GM19238 (cell line): ENCODE measurements at regions not wholly inside any gene's neighbourhood (a gene's known extent, or its start where the extent isn't known, plus 50 kb on each side); places are given as distances from the start of the nearest gene placed in this dataset.
A peak's percentile ranks its signal among the peaks of the same experiment; 100 is the strongest.

Source experiments
- DNase-seq: peaks from one replicate; pipeline ENCODE4 v3.0.0; 2011; ENCODE audit warnings: low spot score; ENCODE audit not compliant: insufficient read length

DNA sequence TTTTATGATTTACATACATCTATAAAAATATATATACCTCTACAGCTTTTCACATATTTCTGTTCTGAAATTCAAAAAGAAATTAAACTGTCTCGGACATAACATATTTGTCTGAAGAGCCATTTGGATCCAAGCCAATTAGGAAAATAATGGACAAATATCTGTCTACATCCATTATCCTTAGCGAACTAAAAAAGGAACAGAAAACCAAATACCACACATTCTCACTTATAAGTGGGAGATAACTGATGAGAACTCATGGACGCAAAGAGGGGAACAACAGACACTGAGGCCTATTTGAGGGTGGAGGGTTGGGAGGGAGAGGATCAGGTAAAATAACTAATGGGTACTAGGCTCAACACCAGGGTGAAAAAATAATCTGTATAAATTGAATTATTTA, 829.4 kb upstream of the ALCAM start:
- DNase-seq, result no peak

DNA sequence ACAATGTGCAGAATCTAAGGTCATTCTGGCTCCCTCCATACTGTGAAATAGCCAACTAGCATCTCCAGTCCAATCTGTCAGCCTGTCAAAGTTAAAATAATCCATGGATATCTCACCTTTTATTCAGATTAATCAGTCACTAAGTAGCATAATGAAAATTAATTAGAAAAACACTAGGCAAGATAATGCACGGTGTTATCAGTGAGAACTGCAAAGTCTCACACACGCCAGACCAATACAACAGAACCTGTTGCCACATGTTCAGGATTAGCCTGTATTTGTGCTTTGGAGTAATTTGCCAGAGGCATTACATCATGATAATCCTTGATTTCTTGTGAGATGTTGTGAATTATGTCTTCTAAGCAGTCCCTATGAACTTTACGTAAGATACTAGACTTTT, 820.4 kb upstream of the ALCAM start:
- no peak for DNase-seq

DNA sequence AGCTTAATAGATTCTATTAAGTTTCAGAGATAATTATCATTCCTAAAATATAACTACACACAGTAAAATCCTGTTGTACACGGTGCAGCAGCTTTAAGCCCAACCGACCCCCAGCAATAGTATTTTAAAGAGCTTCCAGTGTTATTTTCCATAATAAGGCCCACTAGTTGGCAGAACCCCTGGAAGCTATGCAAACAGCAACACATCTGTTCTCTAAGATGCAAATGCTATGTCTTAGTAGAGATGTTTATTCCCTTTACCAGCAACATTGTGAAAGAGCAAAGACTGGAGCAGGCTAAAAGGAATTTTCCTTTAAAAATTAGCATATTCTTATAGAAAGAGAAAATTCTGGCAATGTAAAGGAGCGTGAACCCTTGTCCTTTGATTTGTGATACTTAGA, 819.7 kb upstream of the ALCAM start:
- no peak for DNase-seq

DNA sequence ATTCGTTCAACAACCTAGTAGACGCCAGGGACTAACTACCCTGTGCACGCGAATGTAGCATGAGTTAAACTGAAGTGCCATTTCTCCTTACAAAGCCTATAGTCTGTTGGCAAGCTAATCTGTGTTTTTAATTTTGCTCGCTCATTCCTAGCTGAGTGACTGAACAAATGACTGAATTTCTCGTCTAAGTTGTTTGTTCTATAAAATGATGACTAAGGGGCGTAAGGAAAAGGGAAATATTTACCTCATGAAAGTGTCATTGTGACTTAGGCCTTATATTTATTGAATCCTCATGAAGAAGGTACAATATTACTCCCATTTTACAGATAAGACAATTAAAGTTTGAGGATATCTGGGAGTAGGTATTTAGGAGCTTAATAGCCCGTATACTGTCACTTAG, 818.3 kb upstream of the ALCAM start:
- DNase-seq, result no peak

DNA sequence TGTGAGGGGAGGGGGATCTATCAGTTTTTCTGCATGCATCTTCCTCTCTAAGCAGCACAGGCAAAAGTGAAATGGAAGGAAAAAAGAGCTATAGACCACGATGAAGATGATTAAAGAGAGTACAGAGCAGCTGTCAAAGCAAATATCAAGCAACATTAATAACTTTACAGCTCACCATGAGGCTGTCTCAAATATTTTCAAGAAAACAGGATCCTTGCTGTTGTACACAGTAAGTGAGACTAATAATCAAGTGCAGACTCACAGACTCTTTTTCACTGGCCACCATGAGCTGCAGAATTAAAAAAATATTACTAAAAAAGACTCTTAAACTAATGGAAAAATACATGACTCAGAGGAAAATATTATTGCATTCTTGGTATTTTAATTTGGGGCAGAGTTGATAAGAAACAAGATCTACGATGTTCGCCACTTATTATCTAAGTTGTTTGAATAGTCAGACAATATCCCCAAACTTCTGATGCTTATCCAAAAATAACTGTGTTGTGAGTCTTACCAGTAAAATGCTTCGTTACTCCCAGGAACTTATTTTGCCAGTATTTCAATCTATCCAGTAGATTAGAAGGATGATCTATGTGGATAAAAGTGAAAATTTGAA, 817.5 kb upstream of the ALCAM start:
- no peak for DNase-seq

DNA sequence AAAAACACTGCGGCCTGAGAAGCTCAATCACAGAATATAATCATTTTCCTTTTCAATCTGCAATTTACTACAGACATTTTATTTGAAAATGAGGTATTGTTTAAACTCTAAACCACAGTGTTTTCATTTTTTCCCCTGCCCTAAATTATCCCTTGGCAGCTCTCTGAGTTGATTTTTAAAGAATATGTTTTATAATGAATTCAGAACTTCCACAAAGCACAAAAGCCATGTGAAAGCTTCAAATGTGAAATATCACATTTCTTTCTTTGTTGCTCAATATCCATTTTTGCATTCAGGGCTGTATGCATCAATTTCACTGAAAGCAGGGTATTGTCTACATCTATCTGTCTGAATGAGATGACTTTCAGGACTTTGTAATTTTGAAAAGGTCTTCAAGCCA, 813.6 kb upstream of the ALCAM start:
- no peak for DNase-seq

DNA sequence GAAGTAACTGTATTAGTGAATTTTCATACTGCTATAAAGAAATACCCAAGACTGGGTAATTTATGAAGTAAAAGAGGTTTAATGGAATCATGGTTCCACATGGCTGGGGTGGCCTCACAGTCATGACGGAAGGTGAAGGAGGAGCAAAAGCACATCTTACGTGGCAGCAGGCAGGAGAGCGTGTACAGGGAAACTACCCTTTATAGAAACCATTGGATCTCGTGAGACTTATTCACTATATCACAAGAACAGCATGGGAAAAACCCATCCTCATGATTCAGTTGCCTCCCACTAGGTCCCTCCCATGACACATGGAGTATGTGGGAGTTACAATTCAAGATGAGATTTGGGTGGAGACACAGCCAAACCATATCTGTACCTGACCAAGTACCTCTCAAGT, 812.3 kb upstream of the ALCAM start:
- DNase-seq, result no peak

DNA sequence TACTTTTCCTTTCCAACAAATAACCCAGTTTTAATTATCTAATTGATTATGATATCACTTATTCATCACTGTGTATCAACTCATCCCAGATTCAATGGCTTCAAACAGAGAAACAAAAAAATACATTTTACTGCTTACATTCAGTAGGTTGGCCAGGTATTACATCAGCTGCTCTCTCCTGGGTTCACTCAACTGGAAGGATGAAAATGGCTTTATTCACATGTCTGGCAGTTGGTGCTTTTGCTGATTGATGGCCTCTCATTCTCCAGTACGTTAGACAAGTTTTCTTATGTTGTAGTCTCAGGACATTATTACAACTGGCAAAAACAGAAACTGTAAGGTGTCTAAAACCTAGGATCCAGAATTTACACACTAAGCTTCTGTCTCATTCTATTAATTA, 811.0 kb upstream of the ALCAM start:
- no peak for DNase-seq

DNA sequence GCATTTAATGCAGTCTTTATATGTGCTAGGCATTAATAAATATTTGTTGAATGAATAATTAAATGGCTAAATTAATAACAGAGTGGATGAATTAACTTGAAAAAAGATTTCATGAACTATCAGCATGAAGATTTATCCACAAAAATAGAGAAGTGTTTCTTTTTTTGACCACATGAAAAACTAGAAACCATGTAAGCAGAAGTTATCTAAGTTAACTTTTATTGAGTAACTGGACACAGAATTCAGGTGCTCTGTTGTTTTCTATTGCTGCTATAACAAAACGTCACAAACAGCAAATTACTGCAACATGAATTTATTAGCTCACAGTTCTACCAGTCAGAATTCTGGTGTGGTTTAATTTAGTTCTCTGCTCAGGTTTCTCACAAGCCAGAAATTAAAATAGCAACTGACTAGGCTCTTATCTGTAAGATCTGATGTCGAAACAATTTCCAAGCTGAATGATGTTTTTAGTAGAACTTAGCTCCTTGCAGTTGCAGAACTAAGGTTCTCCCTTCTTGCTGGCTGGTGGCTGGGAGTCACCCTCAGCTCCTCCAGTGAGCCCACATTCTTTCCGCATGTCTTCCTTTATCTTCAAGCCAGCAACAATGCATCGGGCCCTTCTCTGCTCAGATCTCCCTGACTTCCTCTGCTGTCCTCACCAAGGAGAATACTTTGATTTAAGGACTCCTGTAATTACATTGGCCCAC, 810.2 kb upstream of the ALCAM start:
- no peak for DNase-seq

DNA sequence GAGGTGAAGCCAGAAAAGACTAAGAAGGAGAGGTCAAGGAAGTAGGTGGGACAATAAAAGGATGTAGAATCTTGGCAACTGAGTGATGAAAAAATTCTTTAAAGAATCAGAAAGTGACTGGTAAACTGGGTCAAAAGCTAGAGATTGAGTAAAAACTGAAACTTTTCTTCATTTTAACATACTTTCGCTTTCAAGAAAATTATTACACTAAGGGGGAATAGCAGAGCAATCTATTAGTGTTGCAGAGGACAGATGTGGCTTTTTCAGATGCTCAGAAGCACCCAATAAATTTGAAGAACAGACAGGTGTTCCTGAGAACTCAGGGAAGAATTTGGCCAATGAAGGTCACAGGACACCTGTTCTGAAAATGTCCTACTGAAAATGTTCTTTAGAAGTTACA, 805.4 kb upstream of the ALCAM start:
- DNase-seq, result no peak

DNA sequence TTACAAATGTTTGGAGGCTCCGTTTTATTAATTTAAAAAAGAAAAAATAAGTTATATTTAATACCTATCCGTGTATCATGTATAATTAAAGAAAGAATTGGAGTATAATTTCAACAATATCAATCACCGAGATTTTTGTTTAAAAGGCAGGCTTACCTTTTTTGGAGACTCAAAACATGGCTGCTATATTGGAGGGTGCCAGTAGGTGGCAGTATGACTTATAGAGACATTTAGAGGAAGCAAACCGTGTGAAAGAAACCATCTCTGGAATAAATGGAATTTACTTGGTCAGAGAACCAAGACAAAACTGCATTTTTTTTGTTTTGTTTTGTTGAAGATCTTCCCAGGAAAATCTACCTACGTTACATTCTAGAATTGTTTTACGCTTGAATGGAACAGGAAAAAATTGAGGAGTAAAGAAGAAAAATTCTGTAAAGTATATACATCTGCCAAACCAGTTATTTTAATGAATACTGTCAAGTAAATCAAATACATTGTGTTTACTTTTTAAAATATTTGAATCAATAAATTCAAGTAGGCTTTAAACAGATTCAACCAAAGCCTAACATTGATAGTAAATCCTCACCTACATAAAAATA, 802.6 kb upstream of the ALCAM start:
- DNase-seq, result no peak

DNA sequence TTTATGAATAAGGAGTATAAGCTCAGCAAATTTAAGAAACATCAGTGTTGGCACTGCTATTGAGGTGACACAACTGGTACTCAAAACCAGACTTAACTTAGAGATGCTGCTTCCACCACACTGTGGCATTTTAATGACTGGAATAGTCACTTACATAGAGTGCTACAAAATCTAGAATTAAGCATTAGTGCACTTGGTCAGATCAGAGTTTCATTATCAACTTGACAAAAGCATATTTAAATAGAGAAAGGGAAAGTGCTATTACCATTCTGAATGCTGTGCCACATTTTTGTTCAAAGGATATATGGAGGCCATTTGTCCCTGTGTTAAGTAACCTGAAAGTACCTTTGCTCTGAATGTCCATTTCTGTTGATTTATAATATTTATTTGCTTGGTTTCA, 800.7 kb upstream of the ALCAM start:
- DNase-seq, result no peak

DNA sequence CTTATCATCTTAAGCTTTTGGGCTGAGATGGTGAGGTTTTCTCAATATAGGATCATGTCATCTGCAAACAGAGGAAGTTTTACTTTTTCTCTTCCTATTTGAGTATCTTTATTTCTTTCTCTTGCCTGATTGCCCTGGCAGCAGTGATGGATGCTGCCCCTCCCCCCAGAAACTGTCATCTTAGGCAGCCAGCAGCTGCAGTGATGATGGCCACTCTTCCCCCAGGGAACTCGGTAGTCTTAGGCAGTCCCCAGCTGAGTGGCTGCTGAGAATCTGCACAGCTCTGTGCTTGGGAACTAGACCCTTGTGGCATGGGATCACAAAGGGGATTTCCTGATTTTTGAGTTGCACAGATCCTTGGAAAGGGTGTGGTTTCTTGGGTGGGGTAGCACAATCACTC, 791.1 kb upstream of the ALCAM start:
- no peak for DNase-seq

DNA sequence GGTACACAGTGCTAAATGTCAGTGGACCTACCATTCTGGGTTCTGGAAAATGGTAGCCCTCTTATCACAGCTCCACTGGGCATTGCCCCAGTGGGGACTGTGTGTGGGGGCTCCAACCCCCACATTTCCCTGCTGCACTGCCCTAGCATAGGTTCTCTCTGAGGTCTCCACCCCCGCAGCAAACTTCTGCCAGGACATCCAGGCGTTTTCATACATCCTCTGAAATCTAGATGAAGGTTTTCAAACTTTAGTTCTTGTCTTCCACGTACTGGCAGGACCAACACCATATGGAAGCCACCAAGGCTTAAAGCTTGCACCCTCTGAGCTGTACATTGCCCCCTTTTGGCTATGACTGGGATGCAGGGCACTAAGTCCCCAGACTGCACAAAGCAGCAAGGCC, 788.2 kb upstream of the ALCAM start:
- no peak for DNase-seq

DNA sequence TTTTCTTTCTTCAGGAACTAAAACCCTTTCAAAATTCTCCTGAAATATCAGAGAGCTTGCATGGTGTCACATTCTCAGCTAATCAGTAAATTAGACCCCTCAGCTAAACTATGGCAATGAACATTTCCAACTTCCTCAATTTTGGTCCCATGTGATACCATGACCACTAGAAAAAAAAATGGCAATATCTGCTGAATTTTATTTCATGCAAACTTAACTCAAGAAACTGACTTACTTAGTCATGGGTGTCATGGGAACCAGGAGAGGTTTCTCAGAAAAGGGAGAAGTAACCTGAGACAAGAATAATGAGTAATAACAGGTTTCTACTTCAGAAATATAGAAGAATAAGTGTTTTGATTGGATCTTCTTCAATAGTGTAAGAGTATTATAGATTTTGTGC, 784.6 kb upstream of the ALCAM start:
- DNase-seq, result no peak

DNA sequence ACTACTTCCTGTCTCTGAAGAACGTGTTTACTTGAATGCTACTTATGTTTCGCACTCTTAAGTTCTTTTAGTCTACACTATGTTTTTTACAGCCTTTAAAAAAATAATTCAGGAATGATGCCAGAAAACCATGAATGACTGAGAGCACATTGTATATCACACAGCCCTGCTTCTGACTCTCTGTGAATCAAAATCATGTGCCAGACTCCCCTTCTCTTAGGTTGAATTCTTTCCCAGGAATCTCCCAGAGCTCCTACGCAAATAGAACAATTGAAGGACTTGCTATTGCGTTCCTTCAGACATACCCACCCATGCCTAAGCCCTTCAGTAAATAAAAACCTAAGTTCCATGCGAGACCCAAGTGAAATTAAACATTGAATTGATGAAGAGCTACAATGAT, 782.0 kb upstream of the ALCAM start:
- DNase-seq, result no peak

DNA sequence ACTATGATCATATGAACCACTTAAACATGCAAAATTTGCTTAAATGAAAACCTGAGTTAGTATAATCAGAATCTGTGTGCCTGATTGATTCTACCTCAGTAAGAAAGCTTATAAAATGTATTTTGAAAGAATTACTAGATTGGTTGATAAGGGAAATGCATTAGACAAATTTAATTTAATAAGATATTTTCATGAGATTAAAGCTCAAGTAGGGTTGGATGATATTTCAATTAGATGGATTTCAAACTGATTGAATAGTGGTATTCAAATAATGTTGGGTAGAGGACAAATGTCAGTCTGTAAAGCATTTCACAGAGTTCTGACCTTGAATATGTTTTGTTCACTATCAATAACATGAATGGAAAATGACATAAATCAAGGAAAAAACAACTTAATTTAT, 780.4 kb upstream of the ALCAM start:
- no peak for DNase-seq

DNA sequence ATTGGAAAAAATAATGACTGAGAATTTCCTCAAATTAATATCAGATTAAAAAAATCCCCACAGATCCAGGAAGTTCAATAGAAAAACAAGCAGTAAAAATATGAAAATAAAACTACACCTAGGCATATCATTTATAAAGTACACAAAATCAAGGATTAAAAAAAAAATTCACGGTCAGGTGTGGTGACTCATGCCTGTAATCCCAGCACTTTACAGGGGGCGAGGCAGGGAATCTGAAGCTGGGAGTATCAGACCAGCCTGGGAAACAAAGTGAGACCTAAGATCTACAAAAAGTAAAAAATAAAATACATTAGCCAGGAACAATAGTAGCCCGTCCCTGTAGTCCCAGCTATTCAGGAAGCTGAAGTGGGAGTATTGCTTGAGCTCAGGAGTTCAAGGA, 778.3 kb upstream of the ALCAM start:
- DNase-seq, result no peak

DNA sequence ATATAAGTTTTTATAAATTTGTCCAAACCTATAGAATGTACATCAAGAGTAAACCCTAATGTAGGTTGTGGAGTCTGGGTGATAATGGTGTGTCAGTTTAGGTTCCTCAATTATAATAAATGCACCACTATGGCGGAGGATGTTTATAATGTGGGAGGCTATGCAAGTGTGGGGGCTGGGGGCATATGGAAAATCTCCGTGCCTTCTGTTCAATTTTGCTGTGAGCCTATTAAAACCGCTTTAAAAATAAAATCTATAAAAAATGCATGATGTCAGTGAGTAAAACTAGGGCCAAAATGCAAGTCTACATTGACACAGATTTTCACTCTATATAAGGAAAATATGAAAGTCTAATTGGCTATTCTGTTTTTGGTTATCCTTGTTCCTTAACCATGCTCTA, 774.9 kb upstream of the ALCAM start:
- DNase-seq, result no peak

DNA sequence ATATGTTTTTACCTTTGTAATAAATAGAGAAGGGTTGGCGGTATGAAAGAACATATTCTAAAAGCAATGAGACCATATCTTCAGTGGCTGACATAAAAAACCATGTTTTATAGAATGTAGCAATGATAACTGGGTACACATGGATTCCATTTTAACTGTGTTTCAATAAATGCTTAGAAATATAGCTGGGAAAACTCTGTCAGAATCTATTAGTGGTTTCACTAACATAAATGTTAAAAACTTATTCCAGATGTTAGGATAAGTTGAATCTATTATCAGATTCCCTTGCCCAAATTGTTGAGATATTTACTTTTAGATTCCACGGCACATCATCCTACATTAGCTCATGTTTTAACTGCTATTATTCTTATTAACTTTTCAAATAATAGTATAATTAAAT, 772.2 kb upstream of the ALCAM start:
- DNase-seq, result no peak

DNA sequence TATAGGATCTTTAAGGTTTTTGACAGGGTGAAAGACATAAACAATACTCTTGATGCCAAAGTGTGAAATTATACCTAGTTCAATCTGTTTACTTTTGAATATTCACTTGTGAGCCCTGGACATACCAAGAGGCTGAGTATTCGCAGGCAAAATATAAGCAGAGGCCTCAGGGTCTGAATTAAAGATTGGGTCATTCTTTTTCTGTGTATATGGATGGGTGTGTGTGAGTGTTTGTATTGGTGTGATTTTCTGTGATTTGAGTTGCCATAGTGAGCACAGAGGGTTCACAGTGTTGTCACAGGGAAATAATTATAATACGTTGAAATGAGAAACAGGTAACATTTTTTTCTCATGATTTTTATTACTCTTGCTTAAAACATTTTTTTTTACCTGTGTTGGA, 770.7 kb upstream of the ALCAM start:
- DNase-seq, result no peak

DNA sequence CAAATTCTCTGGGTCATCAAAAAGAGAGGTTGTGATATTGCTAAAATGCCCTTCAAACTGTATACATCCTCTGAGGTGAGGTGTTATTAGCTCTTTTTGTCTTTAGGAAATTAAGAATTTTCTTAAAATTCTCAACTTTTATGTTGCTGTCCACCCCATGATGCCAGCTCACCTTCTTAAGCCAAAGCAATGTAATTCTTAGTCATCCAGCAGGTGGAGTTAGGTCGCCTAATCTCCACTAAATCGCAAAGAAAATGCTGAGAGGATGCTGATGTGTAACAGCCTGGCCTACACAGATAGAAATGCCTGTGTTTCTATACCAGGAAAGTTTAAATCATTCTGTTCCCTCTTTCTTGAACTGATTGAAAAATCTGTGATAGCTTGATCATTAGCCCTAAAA, 770.2 kb upstream of the ALCAM start:
- peak; percentile 2 for DNase-seq

DNA sequence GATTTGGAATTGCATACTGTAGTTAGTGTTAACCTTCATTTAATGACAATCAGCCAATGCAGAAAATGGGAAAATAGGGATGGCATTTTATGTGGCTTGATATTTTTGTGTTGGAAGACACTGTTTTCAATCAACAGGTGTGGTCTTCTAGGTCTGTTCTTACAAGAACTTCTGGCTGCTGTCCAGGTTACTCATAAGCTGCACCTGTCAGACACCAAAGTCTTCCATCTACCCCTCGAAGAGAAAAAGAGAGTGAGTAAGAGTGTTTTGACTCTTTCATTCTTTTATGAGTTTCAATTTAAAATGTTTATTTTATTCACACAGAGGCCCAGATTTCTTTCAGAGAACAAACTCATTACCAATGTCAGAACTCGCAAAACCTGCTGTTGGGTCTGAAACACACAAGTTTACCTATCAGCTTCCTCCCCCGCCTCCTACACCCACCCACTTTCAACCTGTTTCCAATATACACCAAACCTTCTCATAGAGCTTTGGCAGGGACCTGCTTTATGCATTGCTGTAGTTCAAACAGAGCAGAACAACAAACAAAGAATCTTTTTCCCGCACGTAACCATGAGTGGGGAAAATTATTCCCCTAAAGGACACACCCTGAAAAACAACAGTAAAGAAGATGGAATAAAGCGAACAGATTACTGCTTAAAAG, 767.7 kb upstream of the ALCAM start:
- DNase-seq, result no peak
